ENCODE measurements at regions not wholly inside any gene's neighbourhood (a gene's known extent, or its start where the extent isn't known, plus 50 kb on each side); places are given as distances from the start of the nearest gene placed in this dataset.

- in situ Hi-C loops (cut with HindIII; ENCODE audit: low pct_ligation_motif_present, low pct_unique_long_range_greater_than_20kb, low sequenced_read_pairs), result no loop called here
- DNase-seq, result no peak
These were observed 110.3 kb upstream of the CEP85L start for GRCh38 chr6:118761645-118762044.

- in situ Hi-C loops (cut with HindIII; ENCODE audit: low pct_ligation_motif_present, low pct_unique_long_range_greater_than_20kb, low sequenced_read_pairs), result no loop called here
- DNase-seq, result no peak
These were observed 107.6 kb upstream of the CEP85L start for GRCh38 chr6:118758946-118759345.

GRCh38 chr6:118755941-118756646, 104.7 kb upstream of the CEP85L start:
- in situ Hi-C loops (cut with HindIII; ENCODE audit: low pct_ligation_motif_present, low pct_unique_long_range_greater_than_20kb, low sequenced_read_pairs), result no loop called here

GRCh38 chr6:118752803-118753202, 101.4 kb upstream of the CEP85L start:
- in situ Hi-C loops (cut with HindIII; ENCODE audit: low pct_ligation_motif_present, low pct_unique_long_range_greater_than_20kb, low sequenced_read_pairs), result no loop called here
- no peak for DNase-seq

More at GRCh38 chr6:118755941-118756646, 104.7 kb upstream of the CEP85L start:
- DNase-seq, result no peak

- in situ Hi-C loops (cut with HindIII; ENCODE audit: low pct_ligation_motif_present, low pct_unique_long_range_greater_than_20kb, low sequenced_read_pairs), result no loop called here
- DNase-seq, result no peak
These were observed 99.7 kb upstream of the CEP85L start for GRCh38 chr6:118751072-118751471.

- no peak for DNase-seq
- in situ Hi-C loops (cut with HindIII; ENCODE audit: low pct_ligation_motif_present, low pct_unique_long_range_greater_than_20kb, low sequenced_read_pairs), result no loop called here
These were observed 98.8 kb upstream of the CEP85L start for GRCh38 chr6:118750143-118750542.

- DNase-seq, result peak; percentile 30
- in situ Hi-C loops (cut with HindIII; ENCODE audit: low pct_ligation_motif_present, low pct_unique_long_range_greater_than_20kb, low sequenced_read_pairs), result no loop called here
These were observed 97.1 kb upstream of the CEP85L start for GRCh38 chr6:118748311-118749062.

GRCh38 chr6:118746825-118747174, 95.4 kb upstream of the CEP85L start:
- DNase-seq, result no peak
- in situ Hi-C loops (cut with HindIII; ENCODE audit: low pct_ligation_motif_present, low pct_unique_long_range_greater_than_20kb, low sequenced_read_pairs), result no loop called here

GRCh38 chr6:118746145-118746824, 94.9 kb upstream of the CEP85L start:
- in situ Hi-C loops (cut with HindIII; ENCODE audit: low pct_ligation_motif_present, low pct_unique_long_range_greater_than_20kb, low sequenced_read_pairs), result no loop called here
- DNase-seq, result no peak

GRCh38 chr6:118745156-118745555, 93.8 kb upstream of the CEP85L start:
- no peak for DNase-seq

GRCh38 chr6:118744261-118744941, 93.0 kb upstream of the CEP85L start:
- DNase-seq, result peak; percentile 51
- in situ Hi-C loops (cut with HindIII; ENCODE audit: low pct_ligation_motif_present, low pct_unique_long_range_greater_than_20kb, low sequenced_read_pairs), result no loop called here

More at GRCh38 chr6:118745156-118745555, 93.8 kb upstream of the CEP85L start:
- in situ Hi-C loops (cut with HindIII; ENCODE audit: low pct_ligation_motif_present, low pct_unique_long_range_greater_than_20kb, low sequenced_read_pairs), result no loop called here

- DNase-seq, result no peak
- in situ Hi-C loops (cut with HindIII; ENCODE audit: low pct_ligation_motif_present, low pct_unique_long_range_greater_than_20kb, low sequenced_read_pairs), result no loop called here
These were observed 92.4 kb upstream of the CEP85L start for GRCh38 chr6:118743746-118744145.

GRCh38 chr6:118740372-118740771, 89.0 kb upstream of the CEP85L start:
- in situ Hi-C loops (cut with HindIII; ENCODE audit: low pct_ligation_motif_present, low pct_unique_long_range_greater_than_20kb, low sequenced_read_pairs), result no loop called here
- no peak for DNase-seq

GRCh38 chr6:118739696-118740353, 88.4 kb upstream of the CEP85L start:
- in situ Hi-C loops (cut with HindIII; ENCODE audit: low pct_ligation_motif_present, low pct_unique_long_range_greater_than_20kb, low sequenced_read_pairs), result no loop called here
- DNase-seq, result no peak

- no peak for DNase-seq
- in situ Hi-C loops (cut with HindIII; ENCODE audit: low pct_ligation_motif_present, low pct_unique_long_range_greater_than_20kb, low sequenced_read_pairs), result no loop called here
These were observed 85.0 kb upstream of the CEP85L start for GRCh38 chr6:118736440-118736839.

GRCh38 chr6:118735320-118735719, 83.9 kb upstream of the CEP85L start:
- in situ Hi-C loops (cut with HindIII; ENCODE audit: low pct_ligation_motif_present, low pct_unique_long_range_greater_than_20kb, low sequenced_read_pairs), result no loop called here

GRCh38 chr6:118725944-118726343, 74.6 kb upstream of the CEP85L start:
- in situ Hi-C loops (cut with HindIII; ENCODE audit: low pct_ligation_motif_present, low pct_unique_long_range_greater_than_20kb, low sequenced_read_pairs), result no loop called here
- no peak for DNase-seq

More at GRCh38 chr6:118735320-118735719, 83.9 kb upstream of the CEP85L start:
- DNase-seq, result peak; percentile 14

- no peak for DNase-seq
- in situ Hi-C loops (cut with HindIII; ENCODE audit: low pct_ligation_motif_present, low pct_unique_long_range_greater_than_20kb, low sequenced_read_pairs), result no loop called here
These were observed 72.8 kb upstream of the CEP85L start for GRCh38 chr6:118724211-118724610.

Data from ACHN (cell line).